ENCODE measurements at regions not wholly inside any gene's neighbourhood (a gene's known extent, or its start where the extent isn't known, plus 50 kb on each side); places are given as distances from the start of the nearest gene placed in this dataset.

- no peak for DNase-seq (ENCODE audit: low read depth, low spot score)
These were observed 346.0 kb downstream of the CYRIA start for GRCh38 chr2:16319551-16320121.

DNA sequence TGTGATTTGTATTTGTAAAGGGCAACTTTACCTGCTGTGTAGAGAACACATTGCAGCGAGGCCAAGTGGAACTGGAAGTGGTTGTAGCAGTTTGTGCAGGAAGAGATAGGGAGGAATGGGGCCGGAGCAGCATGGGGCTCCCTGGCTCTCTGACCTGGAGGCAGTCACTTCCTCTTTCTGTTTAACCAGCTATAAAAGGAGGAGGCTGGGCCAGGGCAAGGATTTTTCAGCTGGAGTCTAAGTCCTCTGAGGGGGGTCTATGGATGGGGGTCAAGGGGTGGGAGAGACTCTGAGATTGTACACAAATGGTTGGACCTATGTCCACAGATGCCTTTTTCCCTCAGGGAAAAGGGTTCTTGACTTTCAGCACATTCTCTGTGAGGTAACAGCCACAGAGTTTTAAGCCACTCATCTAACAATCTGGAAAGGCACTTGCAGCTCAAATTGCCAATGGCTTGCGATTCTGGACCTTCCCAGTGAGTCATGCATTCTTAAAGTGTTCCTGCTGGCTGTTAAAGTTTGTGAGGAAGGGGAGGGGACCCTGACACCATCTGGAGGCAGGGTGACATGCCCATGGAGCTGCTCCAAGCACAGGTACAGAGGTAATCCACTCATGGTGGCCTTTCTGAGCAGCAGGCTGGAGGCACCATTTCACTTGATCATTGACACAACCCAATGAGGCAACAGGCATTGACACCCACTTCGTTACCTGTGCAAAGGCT is 347.0 kb downstream of the CYRIA start:
- no peak for DNase-seq (ENCODE audit: low read depth, low spot score)

- no peak for DNase-seq (ENCODE audit: low read depth, low spot score)
These were observed 347.6 kb downstream of the CYRIA start for GRCh38 chr2:16318051-16318450.

DNA sequence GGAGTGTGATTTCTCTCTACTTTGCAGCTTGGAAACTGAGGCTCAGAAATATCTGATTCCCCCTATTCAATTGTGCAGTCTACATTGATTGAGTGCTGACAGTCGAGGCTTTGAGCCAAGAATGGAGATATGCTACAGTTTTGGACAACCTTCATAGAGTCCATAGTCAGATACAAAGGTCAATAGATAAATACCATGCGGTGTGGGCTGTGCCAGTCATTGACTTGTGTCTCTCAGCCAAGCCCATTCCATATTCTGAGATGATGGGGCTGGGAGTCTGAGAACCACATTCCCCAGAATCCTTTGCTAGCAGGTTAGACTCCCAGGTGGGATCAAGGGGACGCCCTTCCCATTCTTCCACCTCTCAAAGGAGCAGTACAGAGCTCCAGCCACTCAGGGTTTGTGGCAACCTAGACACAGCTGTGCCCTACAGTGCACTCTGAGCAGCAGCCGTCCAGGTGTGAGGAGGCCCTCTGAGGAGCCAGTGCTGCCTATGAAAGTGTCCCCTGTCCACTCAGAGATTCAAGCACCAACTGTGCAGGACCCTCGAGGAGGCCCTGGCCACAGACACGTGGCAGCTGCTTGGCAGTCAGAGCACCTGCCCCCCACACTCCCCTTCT is 348.3 kb downstream of the CYRIA start:
- no peak for DNase-seq (ENCODE audit: low read depth, low spot score)

DNA sequence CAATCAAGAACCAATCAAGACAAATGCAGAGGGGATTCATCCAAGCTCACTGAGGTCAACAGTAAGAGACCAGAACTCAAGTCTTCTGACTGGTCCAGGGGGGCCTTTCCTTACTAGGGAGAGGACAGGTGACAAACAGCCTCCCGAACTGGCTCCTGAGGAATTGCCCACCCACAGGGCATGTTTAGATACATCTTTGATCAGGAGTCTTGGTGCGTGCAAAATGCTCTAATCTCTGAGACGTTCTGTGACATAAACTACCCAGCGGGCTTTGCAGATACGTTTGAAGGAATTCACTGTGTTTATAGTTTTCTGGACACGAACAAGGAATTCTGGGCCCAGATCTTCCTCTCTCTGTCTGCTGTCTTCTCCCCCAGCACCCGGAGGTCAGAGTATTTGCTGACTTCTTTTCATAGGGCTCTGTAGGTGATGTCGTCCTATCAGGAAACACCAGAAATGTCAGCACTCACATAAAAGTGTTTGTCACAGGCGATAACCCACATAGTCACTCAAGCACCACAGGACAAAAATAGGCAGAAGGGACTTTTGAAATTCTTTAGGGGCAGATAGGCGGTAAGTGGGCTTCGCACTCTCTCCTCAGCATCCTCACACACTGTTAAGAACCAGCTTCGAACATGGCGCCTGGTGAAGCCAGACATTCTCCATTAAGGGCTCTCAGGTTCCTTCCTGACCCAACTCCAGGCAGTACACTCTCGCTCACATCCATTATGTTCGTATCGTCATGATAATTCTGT is 349.0 kb downstream of the CYRIA start:
- no peak for DNase-seq (ENCODE audit: low read depth, low spot score)

DNA sequence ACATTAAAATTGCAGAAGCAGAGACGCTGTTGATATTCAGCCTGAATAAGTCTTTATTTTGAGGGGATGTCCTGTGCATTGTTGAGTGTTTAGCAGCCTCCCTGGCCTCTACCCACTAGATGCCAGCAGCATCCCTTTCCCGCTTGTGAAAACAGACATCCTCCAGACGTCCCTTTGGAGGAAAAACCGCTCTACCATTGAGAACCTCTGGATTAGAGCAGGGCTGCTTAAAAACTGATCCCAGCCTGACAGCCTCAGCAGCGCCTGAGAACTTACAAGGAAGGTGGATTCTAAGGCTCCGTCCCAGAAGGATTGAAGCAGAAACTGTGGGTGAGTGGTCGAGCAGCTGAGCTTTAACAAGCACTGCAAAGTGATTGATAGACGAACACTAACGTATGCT is 349.7 kb downstream of the CYRIA start:
- DNase-seq (ENCODE audit: low read depth, low spot score): no peak

DNA sequence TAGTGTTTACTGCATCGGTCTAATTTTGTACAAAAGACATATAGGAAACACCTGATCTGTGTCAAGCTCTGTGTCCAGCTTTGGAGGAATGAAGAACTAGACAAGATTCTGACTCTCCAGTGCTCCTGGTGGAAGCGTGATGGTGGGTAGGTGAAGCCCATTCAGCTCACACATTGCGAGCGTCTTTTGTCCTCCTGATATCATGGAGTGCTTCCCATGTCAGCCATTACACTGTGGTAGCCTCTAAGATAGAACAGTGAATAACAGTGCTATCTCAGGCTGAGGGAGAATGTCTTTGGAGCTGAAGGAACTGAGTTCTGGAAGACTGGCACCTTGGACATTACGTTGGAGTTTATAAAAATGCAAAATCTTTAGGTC is 350.2 kb downstream of the CYRIA start:
- no peak for DNase-seq (ENCODE audit: low read depth, low spot score)

GRCh38 chr2:16314691-16315457 is 350.8 kb downstream of the CYRIA start:
- no peak for DNase-seq (ENCODE audit: low read depth, low spot score)

- DNase-seq (ENCODE audit: low read depth, low spot score): no peak
These were observed 351.6 kb downstream of the CYRIA start for GRCh38 chr2:16314001-16314400.

DNA sequence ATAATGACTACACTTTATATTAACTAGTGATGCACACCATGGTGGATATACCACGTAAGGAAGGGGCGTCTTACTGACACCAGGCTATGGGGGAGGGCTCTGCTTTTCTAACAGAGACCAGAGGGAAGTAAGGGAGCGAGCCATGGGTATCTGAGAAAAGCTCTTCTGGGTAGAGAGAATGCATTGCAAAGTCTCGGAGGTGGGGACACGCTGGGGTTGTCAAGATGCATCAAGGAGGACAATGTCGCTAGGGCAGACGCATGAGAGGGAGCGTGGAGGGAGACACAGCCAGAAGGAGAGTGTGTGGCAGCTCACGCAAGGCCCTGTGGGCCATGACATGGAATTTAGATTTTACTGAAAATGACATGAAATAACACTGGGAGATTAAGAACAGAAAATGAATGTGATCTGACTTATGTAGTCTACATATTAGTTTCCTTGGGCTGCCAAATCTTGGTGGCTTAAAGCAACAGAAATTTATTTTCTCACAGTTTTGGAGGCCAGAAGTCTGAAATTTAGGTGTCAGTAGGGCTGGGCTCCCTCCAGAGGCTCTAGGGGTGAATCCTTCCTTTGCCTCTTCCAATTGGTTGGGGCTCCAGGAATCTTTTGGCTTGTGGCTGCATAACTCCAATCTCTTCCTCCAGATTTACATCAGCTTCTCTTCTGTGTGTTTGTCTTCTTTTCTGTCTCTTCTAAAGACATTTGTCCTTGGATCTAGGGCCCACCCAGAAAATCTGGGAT is 352.2 kb downstream of the CYRIA start:
- no peak for DNase-seq (ENCODE audit: low read depth, low spot score)

DNA sequence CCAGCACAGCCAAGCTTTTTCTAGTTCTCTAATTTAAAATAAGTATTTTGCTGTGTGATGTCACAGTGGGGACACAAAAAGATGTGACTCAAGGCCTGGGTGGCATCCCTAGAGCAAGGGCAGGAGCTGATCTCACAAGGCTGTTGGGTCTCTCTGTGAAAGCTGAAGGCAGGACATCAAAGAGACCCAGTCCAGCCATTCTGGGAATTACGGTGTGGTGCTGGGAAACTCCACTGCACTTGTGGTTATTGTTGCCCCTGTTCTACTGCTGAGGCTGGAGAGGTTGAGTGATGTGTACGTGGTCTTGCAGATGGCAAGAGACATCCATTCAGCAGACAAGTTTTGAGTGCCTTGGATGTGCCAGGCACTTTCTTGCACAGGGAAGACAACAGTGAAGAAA is 352.9 kb downstream of the CYRIA start:
- DNase-seq (ENCODE audit: low read depth, low spot score): no peak

DNA sequence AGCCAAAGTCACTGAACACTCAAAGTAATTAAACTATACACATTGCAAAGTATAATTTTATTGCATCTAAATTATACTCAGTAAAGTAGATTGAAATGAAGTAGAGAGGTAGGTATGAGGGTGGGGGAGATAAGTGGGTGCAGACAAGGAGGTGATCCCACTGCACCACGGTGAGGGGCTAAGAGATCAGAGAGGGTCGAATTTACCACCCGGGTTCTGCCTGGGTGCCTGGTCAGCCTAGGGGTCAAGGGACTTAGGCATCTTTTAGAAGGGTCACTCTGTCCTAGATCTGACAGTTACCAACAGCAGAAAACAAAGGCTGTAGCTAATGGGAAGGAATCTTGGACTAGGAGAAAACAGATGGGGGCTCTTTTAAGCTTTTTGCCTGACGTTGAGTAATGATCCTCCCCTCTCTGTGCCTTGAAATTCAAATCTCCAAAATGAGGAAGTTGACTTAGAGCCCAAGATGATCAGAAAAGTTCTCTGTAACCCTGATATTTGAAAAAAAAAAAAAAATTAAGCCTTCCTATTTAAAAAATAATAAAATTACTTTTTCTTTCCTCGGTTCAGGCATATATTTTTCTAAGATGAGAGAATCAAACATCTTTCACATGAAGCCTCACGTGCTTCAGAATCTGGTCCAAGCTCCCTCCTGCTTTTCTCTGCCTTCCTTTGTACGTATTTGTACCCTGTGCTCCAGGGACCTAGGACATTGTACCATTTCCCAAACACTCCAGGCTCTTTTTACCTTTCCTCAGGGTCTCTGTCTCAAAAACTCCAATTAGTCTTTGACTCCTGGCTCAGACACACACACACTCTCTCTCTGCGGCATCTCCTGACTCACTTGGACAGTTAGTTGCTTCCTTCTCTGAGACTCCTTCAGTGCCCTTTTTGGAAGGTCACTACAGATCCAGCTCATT is 353.9 kb downstream of the CYRIA start:
- no peak for DNase-seq (ENCODE audit: low read depth, low spot score)

GRCh38 chr2:16308816-16309215 is 356.8 kb downstream of the CYRIA start:
- DNase-seq (ENCODE audit: low read depth, low spot score): no peak

DNA sequence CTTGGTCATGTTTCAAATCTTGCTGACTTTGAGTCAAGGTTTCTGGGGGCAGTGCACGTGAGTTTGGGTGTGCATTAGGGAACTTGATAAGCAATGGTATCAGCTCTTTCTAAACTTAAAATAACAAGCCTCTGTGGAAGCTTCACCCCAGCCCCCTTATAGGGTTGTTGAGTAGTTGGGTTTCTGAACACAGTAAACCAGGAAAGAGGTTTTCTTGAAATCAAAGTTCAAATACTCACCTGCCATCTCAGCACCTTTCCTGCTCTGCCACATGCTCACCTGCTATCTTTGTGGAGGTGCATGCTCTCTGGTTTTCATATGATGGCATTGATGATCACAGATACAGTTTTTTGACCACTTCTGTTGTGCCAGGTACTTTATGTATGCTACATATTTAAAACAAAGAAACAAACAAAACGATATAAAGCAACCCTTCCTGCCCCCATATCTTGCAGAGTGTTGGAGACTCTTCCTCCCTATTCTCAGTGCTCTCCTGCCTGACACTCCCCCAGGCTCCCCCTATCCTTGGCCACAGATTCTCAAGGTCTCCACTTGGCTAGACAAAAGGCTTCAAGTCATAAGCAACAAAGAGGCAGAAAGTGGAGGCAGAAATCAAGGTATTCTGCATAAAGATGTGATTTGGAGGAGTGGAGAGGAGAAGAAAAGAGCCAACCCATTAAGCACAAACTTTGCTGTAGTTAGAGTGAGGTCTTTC is 360.6 kb downstream of the CYRIA start:
- DNase-seq (ENCODE audit: low read depth, low spot score): no peak

DNA sequence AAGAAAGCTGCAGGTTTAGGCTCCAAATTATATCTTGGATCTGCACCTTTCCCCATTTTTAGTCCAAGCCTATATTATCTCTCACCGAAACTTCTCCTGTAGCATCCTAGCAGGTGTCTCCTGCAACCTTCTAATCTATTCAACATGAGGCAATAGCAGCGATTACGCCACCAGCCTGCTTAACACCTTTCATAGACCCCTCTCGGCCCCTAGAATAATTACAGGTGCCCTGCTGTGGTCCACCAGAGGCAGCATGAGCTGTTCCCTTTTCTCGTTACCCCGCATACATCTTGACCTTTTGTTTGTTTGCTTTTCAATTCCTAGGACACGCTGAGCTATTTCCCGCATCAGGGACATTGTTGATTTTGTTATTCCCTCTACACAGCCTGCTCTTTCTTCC is 361.9 kb downstream of the CYRIA start:
- DNase-seq (ENCODE audit: low read depth, low spot score): no peak

- no peak for DNase-seq (ENCODE audit: low read depth, low spot score)
These were observed 362.4 kb downstream of the CYRIA start for GRCh38 chr2:16303273-16303577.

- DNase-seq (ENCODE audit: low read depth, low spot score): no peak
These were observed 362.3 kb downstream of the MYCN start for GRCh38 chr2:16302431-16303272.

GRCh38 chr2:16301961-16302360 is 361.6 kb downstream of the MYCN start:
- no peak for DNase-seq (ENCODE audit: low read depth, low spot score)

- DNase-seq (ENCODE audit: low read depth, low spot score): no peak
These were observed 358.5 kb downstream of the MYCN start for GRCh38 chr2:16298866-16299265.

Measured in iPS DF 19.7 (cell line).